GM12878 (cell line): ENCODE measurements at regions not wholly inside any gene's neighbourhood (a gene's known extent, or its start where the extent isn't known, plus 50 kb on each side); places are given as distances from the start of the nearest gene placed in this dataset.

Experiments
- ATAC-seq: fragments of 200-7000 bp; cut with Tn5 transposase; 3 replicates; pipeline ENCODE4 v1.9.1; 2020; ENCODE audit warnings: mild to moderate bottlenecking, moderate library complexity
- BruUV-seq: library from RNA; stranded (reverse); fragments of 400-500 nt; replicated peaks from 2 replicates; lab custom pipeline; 2021; lab: Mats Ljungman, UMichigan
- CTCF ChIA-PET: fragments of 300-600 bp; sonication (Branson Sonifier 250); formaldehyde crosslinking; extraction: SDS; loops from one replicate; lab custom pipeline; 2021; ENCODE audit warnings: inconsistent platforms; lab: Yijun Ruan, JAX
- POLR2A ChIA-PET: fragments of 350-600 bp; formaldehyde crosslinking; extraction: SDS; loops from one replicate; lab custom pipeline; 2021; ENCODE audit warnings: inconsistent platforms; lab: Charles Lee
- RAD21 ChIA-PET: fragments of 300-600 bp; sonication (Branson Sonifier 250); formaldehyde crosslinking; loops from one replicate; lab custom pipeline; 2023; ENCODE audit warnings: antibody characterized with exemption; ENCODE audit not compliant: unreplicated experiment; lab: Charles Lee
- SMC1A ChIA-PET: fragments of 300-600 bp; sonication (Branson Sonifier 250); formaldehyde crosslinking; loops from one replicate; lab custom pipeline; 2023; ENCODE audit not compliant: unreplicated experiment, uncharacterized antibody; lab: Charles Lee
- DNase-seq: peaks from one replicate; pipeline ENCODE4 v3.0.0-alpha.2; 2011; ENCODE audit warnings: low read depth, low spot score
- FAIRE-seq: peaks from 3 replicates; lab custom pipeline; 2011; peaks lifted over from hg19 to GRCh38; lab: Jason Lieb, UNC
- H2AFZ ChIP-seq: 2 replicates; pipeline ENCODE4 v1.6.0; 2011; ENCODE audit warnings: low read depth, low read length, control low read depth; ENCODE audit not compliant: control insufficient read depth
- H3K27ac ChIP-seq: 2 replicates; pipeline ENCODE4 v1.5.1; 2011; ENCODE audit warnings: control low read depth; ENCODE audit not compliant: control insufficient read depth, insufficient read depth
- H3K27me3 ChIP-seq, 2 experiments: replicated peaks in 1 of 2; 2 replicates each; pipeline versions ENCODE4 v1.6.0 to v1.6.1; 2011; ENCODE audit warnings: low read length in 1 of 2; ENCODE audit not compliant: control insufficient read depth in 2 of 2, insufficient read depth in 2 of 2
- H3K36me3 ChIP-seq, 2 experiments: 2 replicates each; pipeline ENCODE4 v1.5.1; 2011; ENCODE audit warnings: low read length in 1 of 2; ENCODE audit not compliant: control insufficient read depth in 2 of 2, insufficient read depth in 2 of 2
- H3K4me1 ChIP-seq: 2 replicates; pipeline ENCODE4 v1.6.1; 2011; ENCODE audit warnings: mild to moderate bottlenecking, low read length, moderate library complexity, mixed read lengths; ENCODE audit not compliant: control insufficient read depth, insufficient read depth
- H3K4me2 ChIP-seq: 2 replicates; pipeline ENCODE4 v1.6.0; 2011; ENCODE audit warnings: control low read depth; ENCODE audit not compliant: control insufficient read depth, insufficient read depth
- H3K4me3 ChIP-seq: fragments of 200-600 bp; sonication (generic); 2 replicates; pipeline ENCODE4 v1.5.1; 2016
- H3K79me2 ChIP-seq: 2 replicates; pipeline ENCODE4 v1.6.0; 2011; ENCODE audit warnings: low read length; ENCODE audit not compliant: control insufficient read depth, insufficient read depth
- H3K9ac ChIP-seq: 2 replicates; pipeline ENCODE4 v1.8.0; 2011; ENCODE audit warnings: low read length, control low read depth, mixed read lengths; ENCODE audit not compliant: control insufficient read depth, insufficient read depth
- H3K9me3 ChIP-seq: replicated peaks from 3 replicates; pipeline ENCODE4 v1.5.1; 2011; ENCODE audit warnings: mild to moderate bottlenecking, low read length; ENCODE audit not compliant: control insufficient read depth, insufficient read depth
- H4K20me1 ChIP-seq: 2 replicates; pipeline ENCODE4 v1.6.0; 2011; ENCODE audit not compliant: control insufficient read depth, insufficient read depth
- ETV6 ChIP-seq, 2 experiments: fragments of 450-650 bp in 1 of 2; IDR thresholded peaks in 1 of 2; conservative IDR thresholded peaks in 1 of 2; 2 replicates each; pipeline ENCODE4 v1.6.1; 2014; ENCODE audit warnings: antibody characterized with exemption in 1 of 2, borderline replicate concordance in 1 of 2, low read depth in 1 of 2, mild to moderate bottlenecking in 1 of 2, moderate library complexity in 1 of 2
- POLR2AphosphoS2 ChIP-seq: IDR thresholded peaks from 2 replicates; pipeline ENCODE4 v1.6.1; 2011; ENCODE audit warnings: low read depth, mild to moderate bottlenecking, low read length, improper control_type of control experiment, moderate library complexity
- RFX5 ChIP-seq: IDR thresholded peaks from 2 replicates; pipeline ENCODE4 v1.6.1; 2011; ENCODE audit warnings: low read depth, low read length, improper control_type of control experiment
- SUZ12 ChIP-seq: fragments of 200-600 bp; sonication (generic); IDR thresholded peaks from one replicate; pipeline ENCODE4 v1.6.1; 2018; ENCODE audit warnings: antibody characterized with exemption, mild to moderate bottlenecking; ENCODE audit not compliant: unreplicated experiment
- WGBS: methylation state at CpG from one replicate; pipeline ENCODE4 v1.1.6; 2016; ENCODE audit warnings: low lambda C conversion rate; ENCODE audit not compliant: insufficient replicate concordance, insufficient coverage; ENCODE audit errors: missing lambda C conversion rate; 5-methylcytosine and 5-hydroxymethylcytosine counted together
- in situ Hi-C: fragments of 300-500 bp; cut with MboI; formaldehyde crosslinking; loops from 9 replicates; pipeline ENCODE4 v1.14.3; 2018; ENCODE audit warnings: mixed read lengths
- intact Hi-C: fragments of 100-400 bp; cut with micrococcal nuclease; formaldehyde crosslinking; loops from one replicate; pipeline ENCODE4 v1.14.2; 2022; ENCODE audit not compliant: unreplicated experiment
- TF ChIP-seq, protein P1 (sequence below): fragments of 150-350 bp; IDR thresholded peaks from 2 replicates; pipeline ENCODE4 v1.6.1; 2016; ENCODE audit warnings: low read depth, low read length

DNA sequence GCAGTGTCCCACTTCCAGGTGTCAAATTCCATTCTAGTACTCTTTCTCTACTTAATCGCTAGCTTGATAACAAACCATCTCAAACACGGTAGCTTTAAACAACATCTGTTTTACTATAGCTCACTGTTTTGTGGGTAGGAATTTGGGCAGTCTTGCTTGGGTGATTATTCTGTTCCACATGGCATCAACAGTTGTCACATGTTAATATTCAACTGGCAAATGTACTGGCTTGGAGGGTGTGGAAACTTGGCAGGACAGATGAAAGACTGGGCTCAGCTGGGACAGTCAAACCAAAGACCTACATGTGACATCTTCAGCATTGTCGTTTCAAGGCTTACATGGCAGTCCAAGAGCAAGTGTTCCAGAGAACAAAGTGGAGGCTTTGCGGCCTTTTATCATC, 241.8 kb downstream of the PTH2R start:
- no peaks in the 10 kb centered on the region for H3K27me3 ChIP-seq
- WGBS = 26% methylated on average over 4 of the region's 4 CpGs
- ChIA-PET CTCF (no interaction called here), POLR2A (interaction anchor here (1.0 kb wide), 1 partner anchor 64 kb away, joined by 3 read pairs; no protein-coding TSS in a partner anchor), RAD21 (no interaction called here), SMC1A (interaction anchor here (1.0 kb wide), 1 partner anchor 11 kb away, joined by 3 read pairs; no protein-coding TSS in a partner anchor)
- H3K4me2 ChIP-seq = no peak overlapping the region
- no peaks in the 10 kb centered on the region for H3K36me3 ChIP-seq
- H3K9ac ChIP-seq = no peak overlapping the region
- H3K9me3 ChIP-seq = no peaks in the 10 kb centered on the region
- FAIRE-seq (no peak), DNase-seq (no peak), ATAC-seq (no peak)
- BruUV-seq = no TSS peak
- H3K27ac ChIP-seq = no peak overlapping the region
- H4K20me1 ChIP-seq = no peaks in the 10 kb centered on the region
- H3K4me3 ChIP-seq = no peak overlapping the region
- H2AFZ ChIP-seq = no peak overlapping the region
- in situ Hi-C loops (no loop called here), intact Hi-C loops (no loop called here)
- H3K79me2 ChIP-seq = no peaks in the 10 kb centered on the region
- TF ChIP-seq RFX5 (no peak), ETV6 (conservative IDR thresholded peaks at IDR 0.05 in 1 of 2, IDR thresholded peaks at IDR 0.05 in 1 of 2; ENCODE audit: borderline replicate concordance in 1 of 2, low read depth in 1 of 2) (no peak), SUZ12 (no peak), POLR2AphosphoS2 (no peak)
- TF ChIP-seq, protein P1, sequence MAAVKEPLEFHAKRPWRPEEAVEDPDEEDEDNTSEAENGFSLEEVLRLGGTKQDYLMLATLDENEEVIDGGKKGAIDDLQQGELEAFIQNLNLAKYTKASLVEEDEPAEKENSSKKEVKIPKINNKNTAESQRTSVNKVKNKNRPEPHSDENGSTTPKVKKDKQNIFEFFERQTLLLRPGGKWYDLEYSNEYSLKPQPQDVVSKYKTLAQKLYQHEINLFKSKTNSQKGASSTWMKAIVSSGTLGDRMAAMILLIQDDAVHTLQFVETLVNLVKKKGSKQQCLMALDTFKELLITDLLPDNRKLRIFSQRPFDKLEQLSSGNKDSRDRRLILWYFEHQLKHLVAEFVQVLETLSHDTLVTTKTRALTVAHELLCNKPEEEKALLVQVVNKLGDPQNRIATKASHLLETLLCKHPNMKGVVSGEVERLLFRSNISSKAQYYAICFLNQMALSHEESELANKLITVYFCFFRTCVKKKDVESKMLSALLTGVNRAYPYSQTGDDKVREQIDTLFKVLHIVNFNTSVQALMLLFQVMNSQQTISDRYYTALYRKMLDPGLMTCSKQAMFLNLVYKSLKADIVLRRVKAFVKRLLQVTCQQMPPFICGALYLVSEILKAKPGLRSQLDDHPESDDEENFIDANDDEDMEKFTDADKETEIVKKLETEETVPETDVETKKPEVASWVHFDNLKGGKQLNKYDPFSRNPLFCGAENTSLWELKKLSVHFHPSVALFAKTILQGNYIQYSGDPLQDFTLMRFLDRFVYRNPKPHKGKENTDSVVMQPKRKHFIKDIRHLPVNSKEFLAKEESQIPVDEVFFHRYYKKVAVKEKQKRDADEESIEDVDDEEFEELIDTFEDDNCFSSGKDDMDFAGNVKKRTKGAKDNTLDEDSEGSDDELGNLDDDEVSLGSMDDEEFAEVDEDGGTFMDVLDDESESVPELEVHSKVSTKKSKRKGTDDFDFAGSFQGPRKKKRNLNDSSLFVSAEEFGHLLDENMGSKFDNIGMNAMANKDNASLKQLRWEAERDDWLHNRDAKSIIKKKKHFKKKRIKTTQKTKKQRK = no peak
- H3K4me1 ChIP-seq = no peaks in the 10 kb centered on the region
